Epithelial cell of esophagus (primary cell): ENCODE measurements at regions not wholly inside any gene's neighbourhood (a gene's known extent, or its start where the extent isn't known, plus 50 kb on each side); places are given as distances from the start of the nearest gene placed in this dataset.

Source experiments
- DNase-seq: peaks from one replicate; pipeline ENCODE4 v3.0.0; 2010; ENCODE audit warnings: low read depth
- H3K4me3 ChIP-seq: 2 replicates; pipeline ENCODE4 v1.5.1; 2011; ENCODE audit warnings: mild to moderate bottlenecking, low read length, control low read depth
- TF ChIP-seq, protein P1 (sequence below): IDR thresholded peaks from 2 replicates; pipeline ENCODE4 v1.5.1; 2011; ENCODE audit warnings: low read depth, mild to moderate bottlenecking, low read length, control low read depth, inconsistent platforms; ENCODE audit not compliant: insufficient read depth; ENCODE audit errors: missing control alignments

GRCh38 chr2:121144111-121144510 lies 140.9 kb downstream of the TFCP2L1 start:
- DNase-seq, result no peak
- H3K4me3 ChIP-seq, result no peak overlapping the region
- TF ChIP-seq, protein P1, sequence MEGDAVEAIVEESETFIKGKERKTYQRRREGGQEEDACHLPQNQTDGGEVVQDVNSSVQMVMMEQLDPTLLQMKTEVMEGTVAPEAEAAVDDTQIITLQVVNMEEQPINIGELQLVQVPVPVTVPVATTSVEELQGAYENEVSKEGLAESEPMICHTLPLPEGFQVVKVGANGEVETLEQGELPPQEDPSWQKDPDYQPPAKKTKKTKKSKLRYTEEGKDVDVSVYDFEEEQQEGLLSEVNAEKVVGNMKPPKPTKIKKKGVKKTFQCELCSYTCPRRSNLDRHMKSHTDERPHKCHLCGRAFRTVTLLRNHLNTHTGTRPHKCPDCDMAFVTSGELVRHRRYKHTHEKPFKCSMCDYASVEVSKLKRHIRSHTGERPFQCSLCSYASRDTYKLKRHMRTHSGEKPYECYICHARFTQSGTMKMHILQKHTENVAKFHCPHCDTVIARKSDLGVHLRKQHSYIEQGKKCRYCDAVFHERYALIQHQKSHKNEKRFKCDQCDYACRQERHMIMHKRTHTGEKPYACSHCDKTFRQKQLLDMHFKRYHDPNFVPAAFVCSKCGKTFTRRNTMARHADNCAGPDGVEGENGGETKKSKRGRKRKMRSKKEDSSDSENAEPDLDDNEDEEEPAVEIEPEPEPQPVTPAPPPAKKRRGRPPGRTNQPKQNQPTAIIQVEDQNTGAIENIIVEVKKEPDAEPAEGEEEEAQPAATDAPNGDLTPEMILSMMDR, result no peak

DNA sequence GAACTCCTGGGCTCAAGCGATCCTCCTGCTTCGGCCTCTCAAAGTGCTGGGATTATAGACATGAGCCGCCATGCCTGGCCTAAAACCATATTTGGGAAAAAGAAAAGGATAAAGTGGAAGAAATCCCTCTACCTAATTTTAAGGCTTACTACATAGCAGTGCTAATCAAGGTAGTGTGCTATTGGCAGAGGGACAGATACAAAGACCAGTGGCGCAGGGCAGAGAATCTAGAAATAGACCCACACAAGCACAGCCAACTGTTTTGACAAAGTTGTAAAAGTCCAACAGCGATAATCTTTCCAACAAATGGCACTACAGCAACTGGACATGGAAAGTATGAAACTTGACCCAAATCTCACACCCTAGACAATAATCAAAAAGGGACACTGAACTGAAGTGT lies 138.4 kb downstream of the TFCP2L1 start:
- no peak overlapping the region for H3K4me3 ChIP-seq
- DNase-seq, result no peak
- TF ChIP-seq, protein P1, result no peak

DNA sequence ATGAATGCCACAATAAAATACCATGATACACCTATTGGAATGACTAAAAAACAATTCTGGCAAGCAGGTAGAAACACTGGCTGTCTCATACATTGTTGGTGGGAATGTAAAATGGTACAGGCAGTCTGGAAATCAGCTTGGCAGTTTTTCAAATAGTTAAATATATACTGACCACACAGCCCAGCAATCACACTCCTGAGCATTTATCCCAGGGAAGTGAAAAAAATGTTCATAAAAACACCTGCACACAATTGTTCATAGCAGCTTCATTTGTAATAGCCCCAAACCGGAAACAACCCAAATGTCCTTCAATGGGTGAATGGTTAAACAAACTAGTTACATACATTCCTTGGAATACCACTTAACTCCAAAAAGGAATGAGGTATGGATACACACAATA lies 137.2 kb downstream of the TFCP2L1 start:
- no peak overlapping the region for H3K4me3 ChIP-seq
- peak; percentile 29 for DNase-seq
- TF ChIP-seq, protein P1, result no peak

- no peak overlapping the region for H3K4me3 ChIP-seq
- DNase-seq, result no peak
- TF ChIP-seq, protein P1, result no peak
Observed at GRCh38 chr2:121148481-121148880, 136.5 kb downstream of the TFCP2L1 start.

DNA sequence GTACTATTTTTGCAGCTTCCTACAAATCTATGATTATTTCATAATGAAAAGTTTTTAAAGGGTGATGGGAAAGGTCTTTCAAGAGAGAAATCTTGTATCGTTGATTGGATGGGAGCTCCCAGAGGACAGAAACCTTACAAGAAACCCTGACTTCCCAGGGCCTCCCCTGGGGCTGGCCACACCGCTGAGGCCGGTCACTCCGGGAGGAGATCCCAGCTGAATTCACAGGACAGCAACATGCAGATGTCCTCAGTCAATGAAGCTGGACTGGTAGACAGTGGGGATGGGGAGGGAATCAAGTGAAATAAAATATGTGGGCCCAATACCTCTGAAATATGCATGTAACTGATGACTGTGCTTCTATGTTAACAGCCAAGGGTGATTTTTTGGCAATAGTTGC lies 135.6 kb downstream of the TFCP2L1 start:
- DNase-seq, result no peak
- TF ChIP-seq, protein P1, result no peak
- no peak overlapping the region for H3K4me3 ChIP-seq

- no peak overlapping the region for H3K4me3 ChIP-seq
- no peak for DNase-seq
- TF ChIP-seq, protein P1, result no peak
Observed at GRCh38 chr2:121150126-121150525, 134.9 kb downstream of the TFCP2L1 start.

GRCh38 chr2:121150713-121151112 lies 134.3 kb downstream of the TFCP2L1 start:
- TF ChIP-seq, protein P1, result no peak
- no peak for DNase-seq
- H3K4me3 ChIP-seq, result no peak overlapping the region
